ENCODE measurements at regions not wholly inside any gene's neighbourhood (a gene's known extent, or its start where the extent isn't known, plus 50 kb on each side); places are given as distances from the start of the nearest gene placed in this dataset.
"Not testable (repeated sequence)": the region's sequence is repeated elsewhere in the genome, so short reads cannot be mapped to it uniquely, and the experiment has no call there.

DNA sequence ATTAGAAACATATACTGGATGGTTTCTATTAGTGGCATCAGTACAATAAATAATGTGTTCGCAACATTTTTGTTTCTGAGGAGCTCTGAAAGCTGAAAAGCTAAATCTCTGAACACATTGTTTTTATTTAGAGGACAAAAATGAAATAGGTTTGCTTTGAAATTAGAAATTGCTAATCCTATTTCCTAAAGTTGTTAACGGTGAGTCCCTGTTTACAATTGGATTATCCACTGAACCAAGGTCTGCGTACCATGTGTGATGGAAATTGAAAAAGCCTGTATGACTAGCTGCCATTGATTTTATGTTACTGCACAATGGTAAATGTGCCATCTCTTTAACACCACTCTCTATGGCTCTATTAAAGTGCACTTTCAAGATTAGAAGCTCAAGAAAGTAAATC, 297.7 kb upstream of the NUDT12 start:
- H3K36me3 ChIP-seq (ENCODE audit: control insufficient read depth in 2 of 2, insufficient read depth in 2 of 2, low read length in 2 of 2), result no peaks in the 10 kb centered on the region
- H3K9me3 ChIP-seq (ENCODE audit: control insufficient read depth in 2 of 2, low read length in 2 of 2), result no peaks in the 10 kb centered on the region
- H3K9ac ChIP-seq (ENCODE audit: low read length in 2 of 2), result no peak overlapping the region
- H3K4me1 ChIP-seq (ENCODE audit: control insufficient read depth, insufficient read depth, low read length), result no peaks in the 10 kb centered on the region
- H3K27ac ChIP-seq (ENCODE audit: low read length), result no peak overlapping the region
- H3K27me3 ChIP-seq (ENCODE audit: control insufficient read depth in 1 of 2, insufficient read depth in 2 of 2, low read length in 2 of 2), result no peaks in the 10 kb centered on the region
- H3K4me3 ChIP-seq (ENCODE audit: low read length in 2 of 2), result no peak overlapping the region

DNA sequence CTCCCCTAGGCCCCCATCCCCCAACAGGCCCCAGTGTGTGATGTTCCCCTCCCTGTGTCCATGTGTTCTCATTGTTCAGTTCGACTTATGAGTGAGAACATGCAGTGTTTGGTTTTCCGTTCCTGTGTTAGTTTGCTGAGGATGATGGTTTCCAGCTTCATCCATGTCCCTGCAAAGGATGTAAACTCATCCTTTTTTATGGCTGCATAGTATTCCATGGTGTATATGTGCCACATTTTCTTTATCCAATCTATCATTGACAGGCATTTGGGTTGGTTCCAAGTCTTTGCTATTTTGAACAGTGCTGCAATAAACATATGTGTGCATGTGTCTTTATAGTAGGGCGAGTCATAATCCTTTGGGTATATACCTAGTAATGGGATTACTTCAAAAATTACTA, 295.8 kb upstream of the NUDT12 start:
- not testable (repeated sequence) for H3K9me3 ChIP-seq (ENCODE audit: control insufficient read depth in 2 of 2, low read length in 2 of 2); H3K9ac ChIP-seq (ENCODE audit: low read length in 2 of 2); H3K27me3 ChIP-seq (ENCODE audit: control insufficient read depth in 1 of 2, insufficient read depth in 2 of 2, low read length in 2 of 2); H3K36me3 ChIP-seq (ENCODE audit: control insufficient read depth in 2 of 2, insufficient read depth in 2 of 2, low read length in 2 of 2); H3K4me3 ChIP-seq (ENCODE audit: low read length in 2 of 2); H3K4me1 ChIP-seq (ENCODE audit: control insufficient read depth, insufficient read depth, low read length); H3K27ac ChIP-seq (ENCODE audit: low read length)

DNA sequence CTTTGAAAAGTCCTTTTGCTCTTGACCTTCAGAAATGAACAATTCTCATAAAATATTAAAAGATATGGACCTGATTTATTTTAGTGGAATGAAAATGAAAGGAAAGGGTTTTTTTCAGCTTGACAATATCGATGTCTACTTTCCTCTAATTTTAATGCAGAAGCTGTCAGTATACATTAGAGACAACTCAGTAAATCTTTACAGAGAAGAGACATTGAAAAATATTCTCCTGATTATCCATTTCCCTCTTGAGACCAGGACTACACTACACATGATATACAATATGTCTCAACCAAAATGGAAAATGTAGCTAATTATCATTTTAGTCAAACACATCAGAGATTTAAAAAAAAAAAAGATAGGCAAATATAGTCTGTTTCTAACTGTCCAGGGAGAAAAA, 288.5 kb upstream of the NUDT12 start:
- no peak overlapping the region for H3K9ac ChIP-seq (ENCODE audit: low read length in 2 of 2)
- H3K27me3 ChIP-seq (ENCODE audit: control insufficient read depth in 1 of 2, insufficient read depth in 2 of 2, low read length in 2 of 2), result no peaks in the 10 kb centered on the region
- H3K4me3 ChIP-seq (ENCODE audit: low read length in 2 of 2), result no peak overlapping the region
- H3K9me3 ChIP-seq (ENCODE audit: control insufficient read depth in 2 of 2, low read length in 2 of 2), result no peaks in the 10 kb centered on the region
- H3K27ac ChIP-seq (ENCODE audit: low read length), result no peak overlapping the region
- H3K4me1 ChIP-seq (ENCODE audit: control insufficient read depth, insufficient read depth, low read length), result no peaks in the 10 kb centered on the region
- H3K36me3 ChIP-seq (ENCODE audit: control insufficient read depth in 2 of 2, insufficient read depth in 2 of 2, low read length in 2 of 2), result no peaks in the 10 kb centered on the region

DNA sequence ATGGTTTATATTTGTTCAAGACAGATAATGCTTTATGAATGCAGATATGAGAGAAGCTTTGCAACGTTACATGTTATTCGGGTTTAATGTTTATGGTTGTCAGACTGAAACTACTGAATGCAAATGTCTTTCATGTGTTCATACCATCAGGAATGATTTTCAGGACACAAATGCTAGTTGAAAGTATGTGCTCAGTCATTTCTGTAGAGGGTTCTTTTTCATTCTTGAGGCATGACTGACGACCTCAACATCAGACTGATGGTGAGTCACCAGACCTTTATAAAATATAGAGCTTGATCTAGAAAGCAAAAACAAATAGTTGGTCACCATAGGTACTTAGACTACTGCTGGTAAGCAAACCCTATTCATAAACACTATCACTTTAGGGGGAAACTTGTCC, 287.3 kb upstream of the NUDT12 start:
- Histone ChIP-seq H3K27me3 (ENCODE audit: control insufficient read depth in 1 of 2, insufficient read depth in 2 of 2, low read length in 2 of 2) (no peaks in the 10 kb centered on the region), H3K9me3 (ENCODE audit: control insufficient read depth in 2 of 2, low read length in 2 of 2) (no peaks in the 10 kb centered on the region), H3K9ac (ENCODE audit: low read length in 2 of 2) (no peak overlapping the region), H3K27ac (ENCODE audit: low read length) (no peak overlapping the region), H3K36me3 (ENCODE audit: control insufficient read depth in 2 of 2, insufficient read depth in 2 of 2, low read length in 2 of 2) (no peaks in the 10 kb centered on the region), H3K4me3 (ENCODE audit: low read length in 2 of 2) (no peak overlapping the region), H3K4me1 (ENCODE audit: control insufficient read depth, insufficient read depth, low read length) (no peaks in the 10 kb centered on the region)

DNA sequence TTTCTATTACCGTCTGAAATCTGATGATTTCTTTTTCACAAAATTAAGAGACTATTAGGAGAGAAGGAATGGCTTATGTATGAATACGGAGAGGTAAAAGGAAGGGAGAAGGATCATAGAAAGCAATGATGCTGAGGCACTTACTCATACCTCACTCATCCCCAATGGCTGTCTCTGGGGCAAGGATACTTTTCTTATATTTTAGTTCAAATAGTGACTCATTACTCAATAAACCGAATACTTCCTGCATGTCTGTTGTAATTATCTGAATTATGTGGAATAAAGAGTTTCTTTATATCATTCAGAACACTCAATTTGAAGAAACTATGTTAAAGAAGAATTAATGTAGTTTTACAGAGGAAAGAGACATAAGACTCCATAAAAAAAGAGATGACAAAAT, 284.5 kb upstream of the NUDT12 start:
- Histone ChIP-seq H3K27me3 (ENCODE audit: control insufficient read depth in 1 of 2, insufficient read depth in 2 of 2, low read length in 2 of 2) (no peaks in the 10 kb centered on the region), H3K36me3 (ENCODE audit: control insufficient read depth in 2 of 2, insufficient read depth in 2 of 2, low read length in 2 of 2) (no peaks in the 10 kb centered on the region), H3K4me1 (ENCODE audit: control insufficient read depth, insufficient read depth, low read length) (no peaks in the 10 kb centered on the region), H3K9ac (ENCODE audit: low read length in 2 of 2) (no peak overlapping the region), H3K9me3 (ENCODE audit: control insufficient read depth in 2 of 2, low read length in 2 of 2) (no peaks in the 10 kb centered on the region), H3K27ac (ENCODE audit: low read length) (no peak overlapping the region), H3K4me3 (ENCODE audit: low read length in 2 of 2) (no peak overlapping the region)

DNA sequence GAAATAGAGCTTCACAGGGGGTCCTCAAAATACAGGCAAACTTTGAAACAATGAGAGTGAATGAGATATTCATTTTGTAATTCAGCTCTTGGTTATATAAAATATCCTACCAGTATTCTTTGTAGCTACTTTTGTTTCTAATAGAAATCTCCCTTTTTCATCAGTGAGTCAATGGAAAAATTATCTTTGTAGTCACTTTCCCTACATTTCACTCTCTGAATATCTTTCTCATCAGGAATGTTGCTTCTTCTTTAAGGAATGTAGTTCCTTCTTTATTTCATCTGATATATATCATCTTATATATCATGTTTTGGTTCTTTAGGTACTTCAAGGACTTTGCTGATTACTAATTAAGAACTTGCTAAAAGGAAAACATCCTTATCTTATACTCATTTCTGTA, 280.3 kb upstream of the NUDT12 start:
- Histone ChIP-seq H3K36me3 (ENCODE audit: control insufficient read depth in 2 of 2, insufficient read depth in 2 of 2, low read length in 2 of 2) (no peaks in the 10 kb centered on the region), H3K4me3 (ENCODE audit: low read length in 2 of 2) (no peak overlapping the region), H3K9ac (ENCODE audit: low read length in 2 of 2) (no peak overlapping the region), H3K4me1 (ENCODE audit: control insufficient read depth, insufficient read depth, low read length) (no peaks in the 10 kb centered on the region), H3K27ac (ENCODE audit: low read length) (no peak overlapping the region), H3K9me3 (ENCODE audit: control insufficient read depth in 2 of 2, low read length in 2 of 2) (no peaks in the 10 kb centered on the region), H3K27me3 (ENCODE audit: control insufficient read depth in 1 of 2, insufficient read depth in 2 of 2, low read length in 2 of 2) (no peaks in the 10 kb centered on the region)

DNA sequence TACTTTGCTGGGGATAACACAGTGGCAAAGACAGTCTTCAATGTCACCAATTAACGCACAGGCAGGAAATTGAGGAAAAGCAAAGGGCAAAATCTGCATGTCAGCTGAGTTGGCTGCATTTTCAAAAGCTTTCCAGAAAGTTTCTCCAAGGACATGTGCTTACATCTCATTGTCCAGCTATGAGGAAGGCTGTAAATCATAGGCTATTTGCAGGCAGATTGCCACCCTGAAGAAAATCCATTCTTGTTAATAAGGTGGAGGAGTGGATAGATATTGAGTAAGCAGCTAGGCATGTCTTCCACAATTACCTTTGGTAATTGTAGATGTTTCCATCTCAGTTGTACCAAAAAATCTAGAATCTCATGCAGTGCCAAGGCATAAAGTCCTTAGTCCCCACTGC, 278.0 kb upstream of the NUDT12 start:
- H3K9me3 ChIP-seq (ENCODE audit: control insufficient read depth in 2 of 2, low read length in 2 of 2), result no peaks in the 10 kb centered on the region
- no peak overlapping the region for H3K4me3 ChIP-seq (ENCODE audit: low read length in 2 of 2)
- no peaks in the 10 kb centered on the region for H3K36me3 ChIP-seq (ENCODE audit: control insufficient read depth in 2 of 2, insufficient read depth in 2 of 2, low read length in 2 of 2)
- no peak overlapping the region for H3K27ac ChIP-seq (ENCODE audit: low read length)
- no peak overlapping the region for H3K9ac ChIP-seq (ENCODE audit: low read length in 2 of 2)
- H3K27me3 ChIP-seq (ENCODE audit: control insufficient read depth in 1 of 2, insufficient read depth in 2 of 2, low read length in 2 of 2), result no peaks in the 10 kb centered on the region
- no peaks in the 10 kb centered on the region for H3K4me1 ChIP-seq (ENCODE audit: control insufficient read depth, insufficient read depth, low read length)

DNA sequence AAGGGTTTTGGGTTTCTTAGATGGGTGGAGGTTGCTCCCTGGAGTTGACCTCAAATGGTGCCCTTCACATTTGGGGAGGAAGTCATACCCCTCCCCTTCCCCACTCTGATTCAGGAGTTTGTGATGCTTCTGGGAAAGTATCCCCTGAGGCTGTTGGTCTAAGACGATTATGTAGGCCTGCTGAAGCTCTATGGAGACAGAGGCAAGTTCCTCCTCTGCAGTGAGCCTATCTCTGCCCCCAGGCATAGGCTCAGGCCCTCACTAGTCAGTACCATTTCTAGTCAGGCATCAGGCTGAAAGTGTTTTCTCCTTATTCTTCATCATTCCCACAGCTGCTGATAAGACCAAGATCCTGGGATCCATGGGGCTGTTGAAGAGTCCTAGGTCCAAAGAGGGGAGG, 271.6 kb upstream of the NUDT12 start:
- H3K9ac ChIP-seq (ENCODE audit: low read length in 2 of 2), result no peak overlapping the region
- H3K4me1 ChIP-seq (ENCODE audit: control insufficient read depth, insufficient read depth, low read length), result no peaks in the 10 kb centered on the region
- H3K36me3 ChIP-seq (ENCODE audit: control insufficient read depth in 2 of 2, insufficient read depth in 2 of 2, low read length in 2 of 2), result no peaks in the 10 kb centered on the region
- no peaks in the 10 kb centered on the region for H3K27me3 ChIP-seq (ENCODE audit: control insufficient read depth in 1 of 2, insufficient read depth in 2 of 2, low read length in 2 of 2)
- H3K27ac ChIP-seq (ENCODE audit: low read length), result no peak overlapping the region
- H3K4me3 ChIP-seq (ENCODE audit: low read length in 2 of 2), result no peak overlapping the region
- H3K9me3 ChIP-seq (ENCODE audit: control insufficient read depth in 2 of 2, low read length in 2 of 2), result no peaks in the 10 kb centered on the region

DNA sequence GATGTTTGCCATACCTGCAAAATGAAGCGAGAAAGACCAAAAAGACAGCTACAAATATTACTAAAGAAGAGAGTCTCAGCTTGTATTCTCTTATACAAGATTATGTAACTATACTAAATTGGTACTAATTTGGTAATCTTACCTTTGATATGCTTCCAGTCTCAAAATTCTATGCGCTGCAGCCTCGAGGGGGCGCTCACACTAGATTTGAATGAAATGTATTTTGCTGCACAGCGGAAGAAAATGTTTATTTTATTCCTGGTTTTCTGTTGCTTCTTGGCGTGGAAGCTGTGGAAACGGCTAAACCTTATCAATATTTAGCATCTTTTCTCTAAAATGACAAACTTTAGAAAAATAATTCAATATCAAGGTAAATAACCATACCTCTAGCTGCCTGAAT, 267.0 kb upstream of the NUDT12 start:
- H3K9me3 ChIP-seq (ENCODE audit: control insufficient read depth in 2 of 2, low read length in 2 of 2), result no peaks in the 10 kb centered on the region
- no peaks in the 10 kb centered on the region for H3K4me1 ChIP-seq (ENCODE audit: control insufficient read depth, insufficient read depth, low read length)
- no peaks in the 10 kb centered on the region for H3K36me3 ChIP-seq (ENCODE audit: control insufficient read depth in 2 of 2, insufficient read depth in 2 of 2, low read length in 2 of 2)
- no peaks in the 10 kb centered on the region for H3K27me3 ChIP-seq (ENCODE audit: control insufficient read depth in 1 of 2, insufficient read depth in 2 of 2, low read length in 2 of 2)
- H3K4me3 ChIP-seq (ENCODE audit: low read length in 2 of 2), result no peak overlapping the region
- no peak overlapping the region for H3K9ac ChIP-seq (ENCODE audit: low read length in 2 of 2)
- H3K27ac ChIP-seq (ENCODE audit: low read length), result no peak overlapping the region

DNA sequence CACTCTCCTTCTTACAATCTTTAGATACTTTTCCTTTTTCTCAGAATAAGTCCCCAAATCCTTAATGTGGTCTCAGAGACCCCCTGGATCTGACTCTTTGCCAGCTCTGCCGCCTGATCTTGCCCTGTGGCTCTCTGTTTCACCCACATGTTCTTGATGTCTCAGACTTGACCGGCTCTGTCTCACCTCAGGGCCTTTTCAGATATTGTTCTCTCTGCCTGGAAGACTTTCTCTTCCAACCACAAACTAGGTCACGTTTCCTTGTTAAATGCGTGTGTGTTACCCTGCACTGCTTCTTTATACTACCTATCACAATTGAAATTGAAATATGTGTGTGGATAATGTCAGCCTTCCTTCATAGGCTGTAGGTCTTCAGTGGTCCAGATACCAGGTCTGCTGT, 265.4 kb upstream of the NUDT12 start:
- no peaks in the 10 kb centered on the region for H3K9me3 ChIP-seq (ENCODE audit: control insufficient read depth in 2 of 2, low read length in 2 of 2)
- H3K36me3 ChIP-seq (ENCODE audit: control insufficient read depth in 2 of 2, insufficient read depth in 2 of 2, low read length in 2 of 2), result no peaks in the 10 kb centered on the region
- H3K27ac ChIP-seq (ENCODE audit: low read length), result no peak overlapping the region
- no peaks in the 10 kb centered on the region for H3K27me3 ChIP-seq (ENCODE audit: control insufficient read depth in 1 of 2, insufficient read depth in 2 of 2, low read length in 2 of 2)
- H3K4me3 ChIP-seq (ENCODE audit: low read length in 2 of 2), result no peak overlapping the region
- no peaks in the 10 kb centered on the region for H3K4me1 ChIP-seq (ENCODE audit: control insufficient read depth, insufficient read depth, low read length)
- H3K9ac ChIP-seq (ENCODE audit: low read length in 2 of 2), result no peak overlapping the region

DNA sequence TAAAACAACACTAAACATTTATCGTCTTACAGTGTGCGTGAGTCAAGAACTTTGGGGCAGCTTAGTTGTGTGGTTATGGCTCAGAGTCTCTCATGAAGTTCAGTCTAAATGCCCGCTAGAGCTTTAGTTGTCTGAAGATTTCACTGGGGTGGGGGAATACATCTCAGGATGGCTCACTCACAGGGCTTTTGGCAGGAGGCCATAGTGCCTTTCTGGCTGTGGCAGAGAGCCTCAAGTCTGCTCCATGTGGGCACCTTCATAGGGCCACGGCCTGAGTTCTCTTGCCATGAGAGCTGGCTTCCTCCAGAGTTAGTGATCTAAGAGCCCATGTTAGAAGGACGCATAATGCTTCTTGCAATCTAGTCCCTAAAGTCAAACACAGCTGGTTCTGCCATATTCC, 258.8 kb upstream of the NUDT12 start:
- no peak overlapping the region for H3K4me3 ChIP-seq (ENCODE audit: low read length in 2 of 2)
- H3K36me3 ChIP-seq (ENCODE audit: control insufficient read depth in 2 of 2, insufficient read depth in 2 of 2, low read length in 2 of 2), result no peaks in the 10 kb centered on the region

More for the DNA sequence above, 258.8 kb upstream of the NUDT12 start:
- Histone ChIP-seq H3K27ac (ENCODE audit: low read length) (no peak overlapping the region), H3K27me3 (ENCODE audit: control insufficient read depth in 1 of 2, insufficient read depth in 2 of 2, low read length in 2 of 2) (no peaks in the 10 kb centered on the region), H3K9me3 (ENCODE audit: control insufficient read depth in 2 of 2, low read length in 2 of 2) (no peaks in the 10 kb centered on the region), H3K4me1 (ENCODE audit: control insufficient read depth, insufficient read depth, low read length) (no peaks in the 10 kb centered on the region), H3K9ac (ENCODE audit: low read length in 2 of 2) (no peak overlapping the region)
